Fibroblast of the conjunctiva (primary cell): ENCODE measurements at regions not wholly inside any gene's neighbourhood (a gene's known extent, or its start where the extent isn't known, plus 50 kb on each side); places are given as distances from the start of the nearest gene placed in this dataset.

ENCODE experiments used
- DNase-seq: peaks from one replicate; pipeline ENCODE4 v3.0.0-alpha.2; 2010; ENCODE audit warnings: low read depth

DNA sequence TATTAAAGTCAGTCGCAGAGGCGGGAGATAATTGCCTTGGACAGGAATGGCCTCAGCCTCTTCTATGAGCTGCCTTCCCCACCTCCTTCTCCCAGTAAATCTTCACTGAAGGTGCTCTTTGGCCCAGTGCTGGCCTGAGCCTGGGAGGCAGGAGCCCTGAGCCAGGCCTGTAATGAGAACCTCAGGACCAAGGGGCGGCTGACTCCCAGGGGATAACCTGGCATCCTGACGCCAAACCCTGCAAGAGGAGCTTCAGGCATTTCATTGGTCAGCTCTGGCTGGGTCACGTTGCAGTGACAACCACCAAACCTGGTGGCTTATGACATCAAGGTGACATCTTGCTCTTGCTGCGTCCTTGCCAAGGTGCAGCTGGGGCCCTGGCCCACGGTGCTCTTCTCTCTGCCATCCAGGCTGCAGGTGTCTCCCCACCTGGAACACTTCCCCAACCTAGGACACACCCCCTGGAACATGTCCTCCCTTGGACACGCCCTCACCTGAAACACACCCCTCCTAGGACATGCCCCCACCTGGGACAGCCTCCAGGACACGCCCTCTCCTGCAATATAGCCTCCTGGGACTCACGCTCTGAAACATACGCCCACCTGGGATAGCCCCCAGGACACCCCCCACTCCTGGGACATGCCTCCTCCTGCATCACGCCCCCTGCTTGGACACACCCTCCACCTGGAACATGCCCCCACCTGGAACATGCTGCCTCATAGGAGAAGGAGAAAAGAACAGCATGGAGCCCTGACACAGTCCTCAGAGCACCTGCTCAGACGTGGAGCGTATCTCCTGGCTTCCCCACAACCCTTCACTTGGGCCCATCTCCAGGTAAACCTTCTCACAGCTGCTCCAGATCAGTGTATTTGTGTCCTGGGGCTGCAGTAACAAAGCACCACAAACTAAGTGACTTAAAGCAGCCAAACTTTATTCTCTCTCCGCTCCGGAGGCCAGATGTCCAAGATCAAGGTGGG, 333.6 kb downstream of the NPHP4 start:
- no peak for DNase-seq

DNA sequence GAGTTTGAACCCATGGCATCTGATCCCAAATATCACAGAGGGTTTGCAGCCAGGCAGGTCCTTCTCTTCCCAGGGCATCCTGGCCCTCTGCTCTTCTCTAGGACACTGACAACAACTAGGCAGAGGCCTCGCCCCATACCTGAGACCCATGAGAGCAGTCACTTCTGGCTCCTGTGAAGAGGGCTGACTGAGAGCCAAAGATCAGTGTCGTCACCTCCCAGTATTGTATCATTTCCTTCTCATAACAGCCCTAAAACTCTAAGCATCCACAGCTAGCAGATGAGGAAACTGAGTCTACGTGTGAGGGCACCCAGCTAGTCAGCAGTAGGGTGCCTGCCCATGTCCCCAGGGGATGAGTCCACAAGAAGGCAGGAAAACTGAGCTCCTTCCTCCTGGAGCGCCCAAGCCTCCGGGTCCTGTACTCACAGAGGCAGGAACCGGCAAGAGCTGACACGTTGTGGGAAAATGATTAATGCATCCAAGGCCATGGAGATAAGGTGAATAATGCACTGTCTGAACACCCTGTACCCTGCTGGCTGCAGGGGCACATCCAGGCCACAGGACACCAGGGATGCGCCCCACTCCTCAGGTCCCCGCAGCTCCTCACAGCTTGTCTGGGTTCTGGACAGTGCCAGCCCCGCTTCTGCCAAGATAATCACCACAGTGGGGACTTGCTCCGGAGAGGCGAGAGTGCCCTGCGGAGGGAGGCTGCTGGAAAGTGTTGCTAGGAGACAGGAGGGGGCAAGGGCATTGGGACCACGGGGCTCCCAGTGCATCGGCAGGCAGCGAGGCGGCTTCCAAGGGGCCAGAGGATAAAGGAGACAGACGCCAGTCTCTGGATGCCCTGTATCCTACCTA, 340.0 kb downstream of the NPHP4 start:
- DNase-seq: no peak

GRCh38 chr1:5651473-5651872, 340.8 kb downstream of the NPHP4 start:
- DNase-seq: no peak

GRCh38 chr1:5651027-5651410, 341.2 kb downstream of the NPHP4 start:
- DNase-seq: no peak

DNA sequence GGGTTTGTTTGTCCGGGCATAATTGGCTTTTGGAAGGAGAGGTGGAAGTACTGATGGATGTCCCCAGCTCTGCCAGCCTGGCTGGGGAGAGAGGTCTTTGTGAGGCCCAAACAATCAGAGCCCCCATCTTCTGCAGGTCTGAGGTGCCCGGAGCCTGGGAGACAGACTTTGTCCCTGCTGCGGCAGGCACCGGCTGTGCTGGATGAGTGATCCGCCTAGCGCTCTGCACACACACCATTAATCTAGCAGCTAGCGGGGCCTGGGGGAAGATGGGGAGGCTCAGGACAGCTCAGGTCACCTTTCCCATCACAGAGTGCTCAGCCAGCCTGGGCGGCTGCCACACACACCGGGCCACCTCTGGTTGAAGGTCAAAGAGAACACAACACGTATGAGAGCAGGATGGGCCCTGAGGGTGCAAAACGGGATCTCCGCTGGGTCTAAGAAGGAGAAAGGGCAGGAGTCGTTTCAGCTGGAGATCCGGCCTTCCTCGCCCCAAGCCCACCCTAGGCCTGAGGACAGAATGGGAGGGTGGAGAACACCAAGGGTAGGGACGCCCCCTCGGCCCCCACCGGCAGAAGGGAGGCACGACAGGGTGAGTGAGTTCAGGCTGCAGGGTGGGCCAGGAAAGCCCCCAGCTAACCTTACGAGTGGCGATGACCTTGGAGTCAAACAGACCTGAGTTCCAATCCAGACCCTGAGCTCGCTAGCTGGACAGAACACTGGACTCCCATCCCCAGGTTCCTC, 341.8 kb downstream of the NPHP4 start:
- DNase-seq: no peak

GRCh38 chr1:5649795-5650194, 342.4 kb downstream of the NPHP4 start:
- DNase-seq: no peak

DNA sequence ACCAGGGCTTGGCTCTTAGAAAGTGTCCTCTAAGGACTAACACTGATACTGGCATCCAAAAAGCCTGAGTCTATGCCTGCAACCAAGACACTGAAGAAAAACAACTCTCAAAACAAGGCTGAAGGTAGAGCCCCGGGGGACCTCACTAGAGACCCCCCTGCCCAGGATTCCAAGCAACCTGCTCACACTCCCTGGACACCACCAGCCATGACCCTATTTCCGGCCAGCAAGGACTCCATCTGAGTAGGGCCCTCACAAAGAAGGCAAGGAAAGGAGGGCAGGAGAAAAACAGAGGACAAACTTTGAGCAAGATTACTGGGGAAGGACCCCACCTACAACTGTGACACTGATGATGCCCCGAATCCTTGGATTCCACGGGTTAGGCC, 343.1 kb downstream of the NPHP4 start:
- no peak for DNase-seq

DNA sequence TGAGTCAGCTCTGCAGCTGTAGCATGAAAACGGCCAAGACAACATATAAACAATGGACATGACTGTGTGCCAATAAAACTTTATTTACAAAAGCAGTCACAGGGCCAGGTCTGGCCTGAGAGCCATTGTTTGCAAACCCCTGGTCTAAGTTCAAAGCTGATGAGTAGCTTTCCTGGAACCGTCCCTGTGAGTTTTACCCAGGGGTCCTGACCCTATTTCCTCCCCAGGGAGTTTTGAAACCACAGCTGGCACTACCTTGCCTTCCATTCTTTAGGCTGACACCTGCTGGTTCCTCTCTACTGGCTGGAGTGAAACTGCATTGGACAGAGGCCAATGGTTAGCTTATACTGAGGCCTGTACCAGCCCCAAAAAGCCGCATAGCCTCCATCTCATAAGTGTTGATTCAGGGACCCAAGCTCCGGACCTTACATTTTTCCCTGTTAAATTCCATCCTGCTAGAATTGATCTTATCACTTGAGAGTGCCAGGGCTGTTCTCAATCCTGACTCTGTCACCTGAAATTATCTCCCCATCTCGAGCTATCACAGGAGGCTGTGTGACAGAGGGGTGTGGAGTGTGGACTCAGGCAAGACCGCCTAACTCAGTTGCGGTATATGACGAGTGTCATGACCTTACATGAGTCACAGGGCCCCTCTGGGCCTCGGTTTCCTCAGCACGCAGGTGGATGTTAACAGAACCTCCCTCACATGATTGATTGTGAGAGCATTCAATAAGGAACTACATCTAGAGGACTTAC, 343.6 kb downstream of the NPHP4 start:
- DNase-seq: no peak

DNA sequence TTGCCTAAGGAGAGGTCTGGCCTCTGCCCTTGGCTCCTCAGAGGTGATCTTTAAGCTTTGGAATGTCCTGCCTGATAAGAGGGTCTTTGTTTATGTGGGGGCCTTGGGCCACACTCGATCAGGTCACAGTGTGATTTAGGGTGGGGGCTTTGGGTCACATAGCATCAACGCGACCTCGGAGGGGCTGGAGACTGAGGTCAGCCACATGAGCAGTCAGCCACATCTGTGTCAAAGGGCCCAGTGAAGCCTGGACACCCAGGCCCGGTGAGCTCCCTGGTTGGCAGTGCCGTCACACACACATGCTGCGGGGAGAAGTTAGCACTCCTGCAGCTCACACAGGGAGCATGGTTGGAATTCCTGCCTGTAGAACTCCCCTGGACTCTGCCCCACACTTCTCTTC, 345.0 kb downstream of the NPHP4 start:
- no peak for DNase-seq

DNA sequence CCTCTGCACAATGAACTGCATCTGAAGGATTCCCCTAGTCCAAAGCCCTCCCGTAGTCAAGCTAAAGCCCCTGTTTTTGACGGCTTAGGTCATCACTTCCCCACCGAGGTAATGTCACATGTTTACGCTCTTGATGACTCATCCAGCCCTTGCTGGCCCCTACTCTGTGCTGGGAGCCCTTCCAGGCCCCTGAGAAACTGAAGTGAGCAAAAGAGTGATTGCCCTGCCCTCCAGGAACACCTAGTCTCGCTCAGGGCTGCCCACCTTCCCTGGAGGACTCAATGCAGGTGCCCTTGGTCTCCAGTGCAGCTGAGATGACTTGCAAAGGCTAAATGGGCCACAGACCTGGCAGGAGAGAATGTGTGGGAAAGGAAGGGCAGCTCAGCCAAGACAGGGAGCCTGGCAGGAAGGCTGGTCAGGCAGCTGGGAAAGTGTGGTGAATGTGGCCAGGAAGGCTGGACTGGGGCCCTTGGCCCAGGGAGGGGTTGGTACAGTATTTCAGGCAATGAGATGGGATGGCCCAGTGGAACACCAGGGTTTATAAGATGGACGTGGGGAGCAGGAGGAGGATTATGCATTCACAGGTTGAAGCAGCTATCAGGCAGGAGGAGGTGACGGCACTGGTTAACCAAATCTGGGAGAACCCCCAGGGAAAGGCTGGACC, 345.6 kb downstream of the NPHP4 start:
- DNase-seq: no peak

GRCh38 chr1:5645929-5646328, 346.3 kb downstream of the NPHP4 start:
- no peak for DNase-seq

- no peak for DNase-seq
Measured at GRCh38 chr1:5645135-5645399, 347.2 kb downstream of the NPHP4 start.

DNA sequence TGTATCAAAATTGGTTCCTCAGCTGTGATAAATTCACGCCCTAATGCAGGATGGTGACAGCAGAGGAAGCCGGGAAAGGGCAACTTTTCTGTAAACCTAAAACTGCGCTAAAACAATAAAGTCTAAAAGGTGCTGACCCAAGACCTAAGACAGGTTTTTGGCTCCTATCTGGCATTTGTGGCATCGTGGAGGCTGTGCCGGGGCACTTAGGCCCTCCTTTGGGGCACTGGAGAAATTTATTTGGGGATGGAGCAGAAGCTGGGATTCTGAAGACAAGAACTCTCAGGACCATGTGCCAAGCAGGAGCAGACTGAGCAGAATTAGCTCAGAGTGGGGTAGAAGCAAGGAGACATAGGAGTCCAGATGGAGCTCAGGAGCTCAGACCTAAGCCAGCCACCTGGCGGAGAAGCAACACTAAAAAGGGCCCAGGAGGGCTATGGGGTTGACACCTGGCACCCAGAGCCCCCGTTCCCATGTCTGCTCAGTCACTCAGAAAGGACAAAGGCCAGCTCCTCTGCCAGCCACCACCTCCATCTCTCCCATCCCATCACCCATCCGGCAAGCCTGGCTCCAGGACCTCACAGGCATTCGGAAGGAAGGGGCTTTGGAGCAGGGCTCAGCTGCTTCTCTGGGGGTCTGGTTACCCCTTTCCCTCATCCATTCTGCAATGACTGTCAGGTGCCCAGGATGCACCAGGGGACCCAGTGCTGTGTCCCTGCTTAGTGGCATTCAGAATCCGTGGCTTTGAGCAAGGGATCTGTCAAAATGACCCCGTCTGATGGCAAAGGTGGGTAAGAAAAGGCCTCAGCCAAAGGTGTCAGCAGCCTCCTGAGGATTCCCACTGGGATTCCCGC, 347.7 kb downstream of the NPHP4 start:
- DNase-seq: no peak

- no peak for DNase-seq
Measured at GRCh38 chr1:5643360-5644107, 348.7 kb downstream of the NPHP4 start.

DNA sequence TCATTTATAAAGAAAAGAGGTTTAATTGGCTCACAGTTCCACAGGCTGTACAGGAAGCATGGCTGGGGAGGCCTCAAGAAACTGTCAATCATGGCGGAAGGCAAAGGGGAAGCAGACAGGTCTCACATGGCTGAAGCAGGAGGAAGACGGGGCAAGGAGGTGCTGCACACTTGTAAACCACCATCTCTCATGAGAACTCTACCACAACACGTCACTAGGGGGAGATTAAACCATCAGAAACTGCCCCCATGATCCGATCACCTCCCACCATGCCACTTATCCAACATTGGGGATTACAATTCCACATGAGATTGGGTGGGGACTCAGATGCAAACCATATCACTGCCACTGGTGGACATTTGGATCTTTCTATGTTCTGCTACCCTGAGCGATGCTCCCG, 351.4 kb downstream of the NPHP4 start:
- DNase-seq: no peak

- DNase-seq: no peak
Measured at GRCh38 chr1:5639106-5639722, 353.0 kb downstream of the NPHP4 start.

- DNase-seq: no peak
Measured at GRCh38 chr1:5638582-5638981, 353.6 kb downstream of the NPHP4 start.

- no peak for DNase-seq
Measured at GRCh38 chr1:5637171-5637570, 355.1 kb downstream of the NPHP4 start.

DNA sequence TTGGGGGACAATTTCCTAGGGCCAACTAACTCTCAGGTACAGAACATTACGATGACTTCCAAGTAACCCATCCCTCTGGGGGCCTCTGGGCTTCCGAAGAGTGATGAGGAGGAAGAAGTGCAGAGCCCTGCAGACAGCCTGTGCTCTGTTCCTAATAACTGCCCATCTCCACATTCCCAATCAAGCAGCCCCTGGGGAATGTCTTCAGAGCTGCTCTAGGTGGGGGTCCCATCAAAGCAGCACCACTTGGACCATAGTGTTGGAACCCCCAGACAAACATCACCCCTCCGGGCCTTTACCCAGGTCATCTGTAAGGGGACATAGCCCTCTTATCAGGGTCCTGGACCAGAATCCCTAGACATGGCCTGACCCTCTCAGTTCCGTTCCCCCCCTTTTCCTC, 357.3 kb downstream of the NPHP4 start:
- no peak for DNase-seq
